B cell (primary cell): ENCODE measurements at regions not wholly inside any gene's neighbourhood (a gene's known extent, or its start where the extent isn't known, plus 50 kb on each side); places are given as distances from the start of the nearest gene placed in this dataset.

Experiments
- ATAC-seq: fragments of 200-7000 bp; cut with Tn5 transposase; one replicate; pipeline ENCODE4 v1.10.0; 2021; ENCODE audit warnings: low read depth, mild to moderate bottlenecking, moderate number of reproducible peaks, moderate library complexity
- CTCF ChIA-PET: fragments of 350-600 bp; sonication (Branson Sonifier 250); formaldehyde crosslinking; loops from one replicate; lab custom pipeline; 2021; ENCODE audit warnings: antibody characterized with exemption, inconsistent platforms; lab: Charles Lee
- POLR2A ChIA-PET: fragments of 350-600 bp; sonication (Branson Sonifier 250); formaldehyde crosslinking; loops from one replicate; lab custom pipeline; 2021; ENCODE audit warnings: antibody characterized with exemption; lab: Charles Lee
- DNase-seq: peaks from one replicate; pipeline ENCODE4 v3.0.0; 2013
- H2AFZ ChIP-seq: 2 replicates; pipeline ENCODE4 v1.6.1; 2012; ENCODE audit warnings: mild to moderate bottlenecking, low read depth, low read length; ENCODE audit not compliant: insufficient read depth, poor library complexity, severe bottlenecking
- H3K27ac ChIP-seq, 2 donors: 1 replicate in 1 of 2; 2 replicates in 1 of 2; pipeline ENCODE4 v1.5.1; 2012 to 2013; ENCODE audit warnings: low read length in 2 of 2, mild to moderate bottlenecking in 2 of 2, moderate library complexity in 1 of 2
- H3K27me3 ChIP-seq, 4 experiments: fragments of 200-600 bp in 1 of 4; sonication (generic) in 1 of 4; replicated peaks in 1 of 4; 1 replicate in 2 of 4; 2 replicates in 2 of 4; pipeline versions ENCODE4 v1.6.1 to v1.7.0; 2013 to 2016; ENCODE audit warnings: low read length in 3 of 4, mild to moderate bottlenecking in 2 of 4, mixed read lengths in 1 of 4, moderate library complexity in 1 of 4; ENCODE audit not compliant: insufficient read depth in 4 of 4, control insufficient read depth in 3 of 4; ENCODE audit errors: control extremely low read depth in 1 of 4
- H3K36me3 ChIP-seq, 2 experiments: replicated peaks in 1 of 2; 1 replicate in 1 of 2; 2 replicates in 1 of 2; pipeline versions ENCODE4 v1.6.1 to v1.7.1; 2013; ENCODE audit warnings: low read length in 1 of 2; ENCODE audit not compliant: insufficient read depth in 2 of 2, control insufficient read depth in 1 of 2; ENCODE audit errors: control extremely low read depth in 1 of 2, extremely low read depth in 1 of 2
- H3K4me1 ChIP-seq, 2 donors: fragments of 200-600 bp in 1 of 2; sonication (generic) in 1 of 2; 1 replicate in 1 of 2; 2 replicates in 1 of 2; pipeline versions ENCODE4 v1.5.1 to v1.6.1; 2013 to 2017; ENCODE audit warnings: low read length in 2 of 2; ENCODE audit not compliant: control insufficient read depth in 2 of 2, insufficient read depth in 2 of 2
- H3K4me2 ChIP-seq: replicated peaks from 2 replicates; pipeline ENCODE3; 2012; ENCODE audit warnings: mild to moderate bottlenecking, low read depth, low read length; ENCODE audit not compliant: poor library complexity, severe bottlenecking
- H3K4me3 ChIP-seq, 5 experiments: fragments of 200-600 bp in 1 of 5; sonication (generic) in 1 of 5; 1 replicate in 3 of 5; 2 replicates in 2 of 5; pipeline versions ENCODE4 v1.5.1 to v1.7.0; 2011 to 2016; ENCODE audit warnings: low read length in 4 of 5, mild to moderate bottlenecking in 4 of 5, low read depth in 2 of 5, control low read depth in 1 of 5, moderate library complexity in 1 of 5; ENCODE audit not compliant: insufficient read depth in 1 of 5; ENCODE audit errors: control extremely low read depth in 1 of 5, extremely low read depth in 1 of 5
- H3K79me2 ChIP-seq: fragments of 200-600 bp; sonication (generic); one replicate; pipeline ENCODE4 v1.6.0; 2016; ENCODE audit warnings: low read length; ENCODE audit not compliant: control insufficient read depth, insufficient read depth
- H3K9ac ChIP-seq: fragments of 200-600 bp; sonication (generic); 2 replicates; pipeline ENCODE4 v1.6.1; 2017; ENCODE audit warnings: mild to moderate bottlenecking, low read length, moderate library complexity
- H3K9me3 ChIP-seq, 3 donors: one replicate each; pipeline versions ENCODE4 v1.6.1 to v1.7.1; 2013; ENCODE audit warnings: low read length in 2 of 3; ENCODE audit not compliant: control insufficient read depth in 2 of 3, insufficient read depth in 1 of 3; ENCODE audit errors: control extremely low read depth in 1 of 3
- H4K20me1 ChIP-seq: 2 replicates; pipeline ENCODE4 v1.6.0; 2012; ENCODE audit warnings: mild to moderate bottlenecking, low read length; ENCODE audit not compliant: insufficient read depth, control insufficient read depth, poor library complexity, severe bottlenecking
- H3K27ac Mint-ChIP-seq: one replicate; pipeline ENCODE4 v1.8.0; 2021; ENCODE audit warnings: mixed read lengths
- H3K27me3 Mint-ChIP-seq: one replicate; pipeline ENCODE4 v1.8.0; 2021; ENCODE audit warnings: mixed read lengths
- H3K4me1 Mint-ChIP-seq: one replicate; pipeline ENCODE4 v1.8.0; 2021; ENCODE audit warnings: mixed read lengths
- H3K4me3 Mint-ChIP-seq: one replicate; pipeline ENCODE4 v1.8.0; 2021; ENCODE audit warnings: mixed read lengths
- H3K9me3 Mint-ChIP-seq: one replicate; pipeline ENCODE4 v1.8.0; 2022; ENCODE audit warnings: mixed read lengths; ENCODE audit not compliant: insufficient read depth
- CTCF ChIP-seq: fragments of 200-600 bp; IDR thresholded peaks from one replicate; pipeline ENCODE4 v1.8.0; 2022; ENCODE audit warnings: antibody characterized with exemption, mild to moderate bottlenecking
- EZH2 ChIP-seq: IDR thresholded peaks from 2 replicates; pipeline ENCODE4 v1.6.1; 2012; ENCODE audit warnings: borderline replicate concordance, low read depth, mild to moderate bottlenecking, moderate library complexity, low read length; ENCODE audit not compliant: insufficient read depth, poor library complexity, severe bottlenecking
- WGBS: methylation state at CpG from one replicate; pipeline ENCODE4 v1.1.5; 2013; ENCODE audit warnings: missing lambda C conversion rate; ENCODE audit not compliant: insufficient coverage; 5-methylcytosine and 5-hydroxymethylcytosine counted together
- intact Hi-C: fragments of 100-400 bp; cut with micrococcal nuclease; formaldehyde crosslinking; loops from one replicate; pipeline ENCODE4 v1.10.0; 2022

- DNase-seq: no peak
- intact Hi-C loops: no loop called here
- peaks cover 0 to 20% (median 3%) of the 10 kb centered on the region in 3 donors for H3K9me3 ChIP-seq
- 95% methylated on average over 13 of the region's 13 CpGs for WGBS
- no peaks in the 10 kb centered on the region for H4K20me1 ChIP-seq
- no peak overlapping the region for H3K4me2 ChIP-seq
- ChIA-PET CTCF (no interaction called here), POLR2A (no interaction called here)
- Mint-ChIP-seq H3K9me3 (no peaks in the 10 kb centered on the region), H3K27me3 (no peaks in the 10 kb centered on the region), H3K4me3 (no peak overlapping the region), H3K27ac (no peak overlapping the region), H3K4me1 (peaks cover 4% of the 10 kb centered on the region)
- H3K27ac ChIP-seq: no peak overlapping the region
- H3K9ac ChIP-seq: no peak overlapping the region
- H3K27me3 ChIP-seq: no peaks in the 10 kb centered on the region
- no peak for ATAC-seq
- H3K36me3 ChIP-seq: no peaks in the 10 kb centered on the region
- H3K4me3 ChIP-seq: no peak overlapping the region
- H3K4me1 ChIP-seq: no peaks in the 10 kb centered on the region
- no peaks in the 10 kb centered on the region for H3K79me2 ChIP-seq
- no peak overlapping the region for H2AFZ ChIP-seq
- TF ChIP-seq CTCF: no peak
- no peak for TF ChIP-seq EZH2
Measured at GRCh38 chr17:12422651-12423050, 243.0 kb upstream of the MYOCD start.

- Histone ChIP-seq H3K9me3 (peaks cover 0 to 25% (median 3%) of the 10 kb centered on the region in 3 donors), H3K4me1 (no peaks in the 10 kb centered on the region), H3K4me2 (no peak overlapping the region), H3K79me2 (no peaks in the 10 kb centered on the region), H3K4me3 (no peak overlapping the region), H3K36me3 (no peaks in the 10 kb centered on the region), H4K20me1 (no peaks in the 10 kb centered on the region), H3K27me3 (no peaks in the 10 kb centered on the region), H2AFZ (no peak overlapping the region), H3K27ac (no peak overlapping the region), H3K9ac (no peak overlapping the region)
- H3K27ac Mint-ChIP-seq: no peak overlapping the region
- no peaks in the 10 kb centered on the region for H3K27me3 Mint-ChIP-seq
- ChIA-PET POLR2A (no interaction called here), CTCF (no interaction called here)
- ATAC-seq (no peak), DNase-seq (no peak)
- intact Hi-C loops: no loop called here
- peaks cover 6% of the 10 kb centered on the region for H3K4me1 Mint-ChIP-seq
- TF ChIP-seq CTCF (no peak), EZH2 (no peak)
- 78% methylated on average over 7 of the region's 7 CpGs for WGBS
- no peaks in the 10 kb centered on the region for H3K9me3 Mint-ChIP-seq
- H3K4me3 Mint-ChIP-seq: no peak overlapping the region
Measured at GRCh38 chr17:12423337-12423736, 242.4 kb upstream of the MYOCD start.
